ENCODE measurements at regions not wholly inside any gene's neighbourhood (a gene's known extent, or its start where the extent isn't known, plus 50 kb on each side); places are given as distances from the start of the nearest gene placed in this dataset.

- DNase-seq (no peak), ATAC-seq (ENCODE audit: low FRiP score in 2 of 2) (peak; percentile 23 to 47)
- 36 to 38% methylated on average over 3 of the region's 3 CpGs for WGBS, 2 donors
- no peaks in the 10 kb centered on the region for H3K27me3 ChIP-seq
- H3K27ac ChIP-seq: peak overlapping the region in 1 of 4 donors; percentile 24
- H3K4me1 ChIP-seq: peaks cover 5 to 16% (median 8%) of the 10 kb centered on the region in 4 donors
- no peak overlapping the region for H3K4me3 ChIP-seq
- TF ChIP-seq POLR2A (IDR thresholded peaks at IDR 0.05): no peak
- no peak for TF ChIP-seq POLR2AphosphoS5 (IDR thresholded peaks at IDR 0.05)
- peak in 1 of 4 donors; percentile 38 for TF ChIP-seq EP300 (IDR thresholded peaks at IDR 0.05)
- H3K36me3 ChIP-seq: no peaks in the 10 kb centered on the region
- H3K9me3 ChIP-seq: no peaks in the 10 kb centered on the region
These were observed 70.8 kb upstream of the GATA6 start for GRCh38 chr18:22098563-22098989.

GRCh38 chr18:22099925-22100324 is 69.5 kb upstream of the GATA6 start:
- 91 to 94% methylated on average over 2 of the region's 2 CpGs for WGBS, 2 donors
- ATAC-seq (ENCODE audit: low FRiP score in 2 of 2): no peak
- no peak for DNase-seq
- TF ChIP-seq POLR2AphosphoS5 (IDR thresholded peaks at IDR 0.05) (no peak), POLR2A (IDR thresholded peaks at IDR 0.05) (no peak), EP300 (IDR thresholded peaks at IDR 0.05) (no peak), CTCF (IDR thresholded peaks at IDR 0.05) (no peak)
- no peak overlapping the region for H3K27ac ChIP-seq
- no peaks in the 10 kb centered on the region for H3K9me3 ChIP-seq
- H3K4me1 ChIP-seq: peaks cover 5 to 17% (median 10%) of the 10 kb centered on the region in 4 donors
- H3K36me3 ChIP-seq: no peaks in the 10 kb centered on the region
- no peaks in the 10 kb centered on the region for H3K27me3 ChIP-seq
- no peak overlapping the region for H3K4me3 ChIP-seq

GRCh38 chr18:22101731-22102130 is 67.7 kb upstream of the GATA6 start:
- Histone ChIP-seq H3K36me3 (no peaks in the 10 kb centered on the region), H3K9me3 (no peaks in the 10 kb centered on the region), H3K4me1 (peaks cover 5 to 17% (median 10%) of the 10 kb centered on the region in 4 donors), H3K27me3 (no peaks in the 10 kb centered on the region), H3K4me3 (no peak overlapping the region), H3K27ac (no peak overlapping the region)
- no peak for DNase-seq
- no peak for ATAC-seq (ENCODE audit: low FRiP score in 2 of 2)
- 74 to 78% methylated on average over 4 of the region's 4 CpGs for WGBS, 2 donors
- TF ChIP-seq POLR2A (IDR thresholded peaks at IDR 0.05) (no peak), EP300 (IDR thresholded peaks at IDR 0.05) (no peak), CTCF (IDR thresholded peaks at IDR 0.05) (no peak), POLR2AphosphoS5 (IDR thresholded peaks at IDR 0.05) (no peak)

GRCh38 chr18:22102953-22103646 is 66.3 kb upstream of the GATA6 start:
- TF ChIP-seq POLR2A (IDR thresholded peaks at IDR 0.05): no peak
- TF ChIP-seq POLR2AphosphoS5 (IDR thresholded peaks at IDR 0.05): no peak
- no peak for TF ChIP-seq CTCF (IDR thresholded peaks at IDR 0.05)
- no peak for TF ChIP-seq EP300 (IDR thresholded peaks at IDR 0.05)
- H3K9me3 ChIP-seq: no peaks in the 10 kb centered on the region
- H3K27ac ChIP-seq: no peak overlapping the region

GRCh38 chr18:22103647-22104031 is 65.8 kb upstream of the GATA6 start:
- no peak for DNase-seq
- no peaks in the 10 kb centered on the region for H3K36me3 ChIP-seq
- no peak overlapping the region for H3K4me3 ChIP-seq
- H3K9me3 ChIP-seq: no peaks in the 10 kb centered on the region
- WGBS, 2 donors: 60 to 70% methylated on average over 6 of the region's 6 CpGs
- no peak overlapping the region for H3K27ac ChIP-seq
- TF ChIP-seq CTCF (IDR thresholded peaks at IDR 0.05) (no peak), POLR2AphosphoS5 (IDR thresholded peaks at IDR 0.05) (no peak), POLR2A (IDR thresholded peaks at IDR 0.05) (no peak), EP300 (IDR thresholded peaks at IDR 0.05) (no peak)
- ATAC-seq (ENCODE audit: low FRiP score in 2 of 2): no peak
- peaks cover 5 to 15% (median 10%) of the 10 kb centered on the region in 4 donors for H3K4me1 ChIP-seq
- no peaks in the 10 kb centered on the region for H3K27me3 ChIP-seq

More at GRCh38 chr18:22102953-22103646, 66.3 kb upstream of the GATA6 start:
- WGBS, 2 donors: 17% methylated on average over 7 of the region's 7 CpGs
- H3K4me3 ChIP-seq: no peak overlapping the region
- H3K27me3 ChIP-seq: no peaks in the 10 kb centered on the region
- peaks cover 5 to 17% (median 10%) of the 10 kb centered on the region in 4 donors for H3K4me1 ChIP-seq
- DNase-seq (no peak), ATAC-seq (ENCODE audit: low FRiP score in 2 of 2) (no peak)
- no peaks in the 10 kb centered on the region for H3K36me3 ChIP-seq

All from upper lobe of left lung (tissue), 6 donors.